Neural progenitor cell (in vitro differentiated cells): ENCODE measurements at regions not wholly inside any gene's neighbourhood (a gene's known extent, or its start where the extent isn't known, plus 50 kb on each side); places are given as distances from the start of the nearest gene placed in this dataset.

Experiments
- EZH2 ChIP-seq: fragments of 200-600 bp; sonication (generic); IDR thresholded peaks from 2 replicates; pipeline ENCODE4 v1.6.1; 2017; ENCODE audit warnings: antibody characterized with exemption, mild to moderate bottlenecking, moderate library complexity
- TF ChIP-seq, protein P1 (sequence below): fragments of 200-600 bp; sonication (generic); IDR thresholded peaks from 2 replicates; pipeline ENCODE4 v1.5.1; 2017; ENCODE audit warnings: antibody characterized with exemption, mild to moderate bottlenecking

DNA sequence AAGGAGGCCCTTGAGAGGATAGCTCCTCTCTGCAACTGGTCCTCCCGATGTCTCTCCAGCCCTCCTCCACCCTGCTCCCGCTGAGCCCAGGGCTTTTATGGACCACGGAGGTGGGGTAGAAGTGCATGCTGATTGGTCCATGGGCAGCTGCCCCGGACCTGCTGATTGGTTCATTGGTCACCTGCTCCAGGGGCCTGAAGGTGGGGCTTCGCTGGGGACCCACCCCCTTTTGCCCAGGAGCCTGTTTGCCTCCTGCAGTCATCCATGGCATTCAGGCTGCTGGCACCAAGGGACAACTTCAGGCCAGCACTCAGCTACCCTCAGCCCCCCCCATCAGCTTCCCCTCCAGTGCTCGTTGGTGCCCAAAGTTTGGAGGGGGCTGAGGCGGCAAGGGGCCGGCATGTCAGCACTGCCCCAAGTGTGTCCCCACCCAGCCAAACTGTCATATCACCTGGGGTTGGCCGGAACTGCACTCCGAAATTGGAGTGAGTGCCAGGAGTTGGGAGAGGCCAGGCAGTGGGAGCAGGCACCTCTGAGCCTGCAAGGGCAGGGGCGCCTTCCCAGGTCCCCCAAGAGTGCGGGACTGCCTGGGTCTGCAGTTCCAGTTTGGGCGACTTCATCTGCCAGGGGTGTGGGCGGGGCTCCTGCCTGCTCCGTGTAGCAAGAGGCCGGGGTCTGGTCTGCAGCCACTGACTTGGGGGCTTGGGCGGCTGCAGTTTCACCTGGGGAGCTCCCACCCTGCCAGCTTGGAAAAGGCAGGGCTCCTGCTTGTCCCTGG lies 288.9 kb downstream of the RDH14 start:
- TF ChIP-seq, protein P1, sequence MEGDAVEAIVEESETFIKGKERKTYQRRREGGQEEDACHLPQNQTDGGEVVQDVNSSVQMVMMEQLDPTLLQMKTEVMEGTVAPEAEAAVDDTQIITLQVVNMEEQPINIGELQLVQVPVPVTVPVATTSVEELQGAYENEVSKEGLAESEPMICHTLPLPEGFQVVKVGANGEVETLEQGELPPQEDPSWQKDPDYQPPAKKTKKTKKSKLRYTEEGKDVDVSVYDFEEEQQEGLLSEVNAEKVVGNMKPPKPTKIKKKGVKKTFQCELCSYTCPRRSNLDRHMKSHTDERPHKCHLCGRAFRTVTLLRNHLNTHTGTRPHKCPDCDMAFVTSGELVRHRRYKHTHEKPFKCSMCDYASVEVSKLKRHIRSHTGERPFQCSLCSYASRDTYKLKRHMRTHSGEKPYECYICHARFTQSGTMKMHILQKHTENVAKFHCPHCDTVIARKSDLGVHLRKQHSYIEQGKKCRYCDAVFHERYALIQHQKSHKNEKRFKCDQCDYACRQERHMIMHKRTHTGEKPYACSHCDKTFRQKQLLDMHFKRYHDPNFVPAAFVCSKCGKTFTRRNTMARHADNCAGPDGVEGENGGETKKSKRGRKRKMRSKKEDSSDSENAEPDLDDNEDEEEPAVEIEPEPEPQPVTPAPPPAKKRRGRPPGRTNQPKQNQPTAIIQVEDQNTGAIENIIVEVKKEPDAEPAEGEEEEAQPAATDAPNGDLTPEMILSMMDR: no peak
- TF ChIP-seq EZH2: no peak
